Osteocyte (in vitro differentiated cells): ENCODE measurements at regions not wholly inside any gene's neighbourhood (a gene's known extent, or its start where the extent isn't known, plus 50 kb on each side); places are given as distances from the start of the nearest gene placed in this dataset.

Source experiments
- DNase-seq: peaks from one replicate; pipeline ENCODE4 v3.0.0; 2021; ENCODE audit warnings: mixed read lengths; ENCODE audit not compliant: unreplicated experiment; ENCODE audit errors: extremely low spot score
- H3K27ac Mint-ChIP-seq: one replicate; pipeline ENCODE4 v1.8.0; 2021; ENCODE audit warnings: mild to moderate bottlenecking, mixed read lengths; ENCODE audit not compliant: unreplicated experiment
- H3K27me3 Mint-ChIP-seq: one replicate; pipeline ENCODE4 v1.8.0; 2021; ENCODE audit warnings: mixed read lengths; ENCODE audit not compliant: unreplicated experiment
- H3K36me3 Mint-ChIP-seq: one replicate; pipeline ENCODE4 v1.8.0; 2021; ENCODE audit warnings: mixed read lengths; ENCODE audit not compliant: unreplicated experiment
- H3K4me1 Mint-ChIP-seq: one replicate; pipeline ENCODE4 v1.8.0; 2021; ENCODE audit warnings: mixed read lengths; ENCODE audit not compliant: unreplicated experiment
- H3K4me3 Mint-ChIP-seq: one replicate; pipeline ENCODE4 v1.8.0; 2021; ENCODE audit warnings: mild to moderate bottlenecking, moderate library complexity, mixed read lengths; ENCODE audit not compliant: unreplicated experiment
- H3K9me3 Mint-ChIP-seq: one replicate; pipeline ENCODE4 v1.8.0; 2021; ENCODE audit warnings: mixed read lengths; ENCODE audit not compliant: unreplicated experiment
- TF ChIP-seq, protein P1 (sequence below): fragments of 200-600 bp; sonication (generic); IDR thresholded peaks from 2 replicates; pipeline ENCODE4 v1.5.0; 2021; ENCODE audit warnings: antibody characterized with exemption, mild to moderate bottlenecking, moderate library complexity

DNA sequence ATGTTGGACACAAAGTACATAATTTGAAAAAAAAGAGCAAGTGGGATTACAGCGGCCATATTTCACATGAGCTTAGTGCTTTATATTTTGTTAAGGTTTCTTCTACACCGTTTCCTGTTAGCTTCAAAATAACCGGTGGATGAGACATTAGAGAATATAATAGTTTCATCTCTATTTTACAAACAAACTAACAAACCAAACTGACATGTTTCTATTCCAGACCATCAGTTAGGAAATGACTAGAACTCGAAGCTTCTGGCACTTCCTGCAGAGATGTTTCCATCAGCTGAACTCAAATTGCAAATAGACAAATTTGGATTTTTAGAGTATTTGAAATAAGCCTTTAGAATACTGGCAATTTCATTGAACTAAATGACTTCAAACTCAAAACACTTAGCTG lies 86.5 kb downstream of the MTRR start:
- Mint-ChIP-seq H3K9me3 (no peaks in the 10 kb centered on the region), H3K4me3 (no peak overlapping the region), H3K36me3 (peaks cover 2% of the 10 kb centered on the region), H3K27me3 (peaks cover 10% of the 10 kb centered on the region), H3K4me1 (no peaks in the 10 kb centered on the region), H3K27ac (no peak overlapping the region)
- TF ChIP-seq, protein P1, sequence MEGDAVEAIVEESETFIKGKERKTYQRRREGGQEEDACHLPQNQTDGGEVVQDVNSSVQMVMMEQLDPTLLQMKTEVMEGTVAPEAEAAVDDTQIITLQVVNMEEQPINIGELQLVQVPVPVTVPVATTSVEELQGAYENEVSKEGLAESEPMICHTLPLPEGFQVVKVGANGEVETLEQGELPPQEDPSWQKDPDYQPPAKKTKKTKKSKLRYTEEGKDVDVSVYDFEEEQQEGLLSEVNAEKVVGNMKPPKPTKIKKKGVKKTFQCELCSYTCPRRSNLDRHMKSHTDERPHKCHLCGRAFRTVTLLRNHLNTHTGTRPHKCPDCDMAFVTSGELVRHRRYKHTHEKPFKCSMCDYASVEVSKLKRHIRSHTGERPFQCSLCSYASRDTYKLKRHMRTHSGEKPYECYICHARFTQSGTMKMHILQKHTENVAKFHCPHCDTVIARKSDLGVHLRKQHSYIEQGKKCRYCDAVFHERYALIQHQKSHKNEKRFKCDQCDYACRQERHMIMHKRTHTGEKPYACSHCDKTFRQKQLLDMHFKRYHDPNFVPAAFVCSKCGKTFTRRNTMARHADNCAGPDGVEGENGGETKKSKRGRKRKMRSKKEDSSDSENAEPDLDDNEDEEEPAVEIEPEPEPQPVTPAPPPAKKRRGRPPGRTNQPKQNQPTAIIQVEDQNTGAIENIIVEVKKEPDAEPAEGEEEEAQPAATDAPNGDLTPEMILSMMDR: no peak
- DNase-seq: no peak

DNA sequence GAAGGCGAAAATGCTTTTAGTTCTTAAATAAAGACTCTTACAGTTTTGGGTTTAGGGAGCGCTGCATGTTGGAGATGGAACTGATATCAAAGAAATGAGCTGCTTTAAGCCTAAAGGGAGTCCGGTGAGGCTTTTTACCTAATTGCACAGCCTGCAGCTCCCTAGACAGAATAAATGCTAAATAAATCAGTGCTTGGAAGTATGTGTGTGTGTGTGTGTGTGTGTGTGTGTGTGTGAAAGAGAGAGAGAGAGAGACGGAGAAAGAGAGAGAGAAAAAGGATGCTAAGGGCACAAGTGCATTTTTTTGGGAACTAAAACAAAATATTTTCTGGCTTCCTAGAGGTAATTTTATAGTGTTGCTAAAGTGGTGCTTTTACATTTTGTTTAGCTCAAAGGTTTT lies 88.4 kb downstream of the MTRR start:
- Mint-ChIP-seq H3K27me3 (peaks cover 10% of the 10 kb centered on the region), H3K4me3 (no peak overlapping the region), H3K36me3 (peaks cover 2% of the 10 kb centered on the region), H3K4me1 (no peaks in the 10 kb centered on the region), H3K27ac (no peak overlapping the region), H3K9me3 (no peaks in the 10 kb centered on the region)
- no peak for DNase-seq
- TF ChIP-seq, protein P1: no peak

DNA sequence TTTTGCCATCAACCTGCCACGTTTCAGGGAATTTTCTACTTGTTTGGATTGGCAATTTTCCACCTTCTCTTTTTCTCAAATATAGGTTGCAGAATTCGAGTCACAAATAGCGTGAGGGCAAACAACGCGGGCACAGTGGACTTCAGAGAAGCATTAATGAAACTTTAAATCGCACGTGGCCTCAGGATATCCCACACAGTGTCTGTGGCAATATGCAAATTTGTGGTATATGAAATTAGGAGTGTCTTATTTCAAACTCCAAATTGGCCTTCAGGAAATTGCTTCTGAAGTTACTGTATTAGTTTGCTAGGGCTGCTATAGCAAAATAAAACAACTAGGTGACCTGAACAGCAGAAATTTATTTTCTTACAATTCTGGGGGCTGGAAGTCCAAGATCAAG lies 91.2 kb downstream of the MTRR start:
- Mint-ChIP-seq H3K4me3 (no peak overlapping the region), H3K9me3 (no peaks in the 10 kb centered on the region), H3K27me3 (peaks cover 13% of the 10 kb centered on the region), H3K4me1 (no peaks in the 10 kb centered on the region), H3K36me3 (peaks cover 2% of the 10 kb centered on the region), H3K27ac (no peak overlapping the region)
- TF ChIP-seq, protein P1: no peak
- DNase-seq: no peak

DNA sequence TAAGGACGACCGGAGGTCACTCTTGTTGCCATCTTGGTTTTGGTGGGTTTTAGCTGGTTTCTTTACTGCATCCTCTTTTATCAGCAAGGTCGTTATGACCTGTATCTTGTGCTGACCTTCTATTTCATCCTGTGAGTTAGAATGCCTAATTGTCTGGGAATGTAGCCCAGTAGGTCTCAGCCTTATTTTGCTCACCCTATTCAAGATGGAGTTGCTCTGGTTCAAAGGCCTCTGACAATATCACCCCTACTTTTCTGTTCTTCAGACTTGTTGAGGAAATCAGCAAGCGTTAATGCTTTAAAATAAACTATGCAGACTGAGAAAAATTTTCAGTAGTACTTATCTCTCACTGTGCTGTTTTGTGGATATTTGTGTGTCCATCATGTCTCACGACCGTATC lies 92.6 kb downstream of the MTRR start:
- Mint-ChIP-seq H3K36me3 (peaks cover 2% of the 10 kb centered on the region), H3K4me1 (no peaks in the 10 kb centered on the region), H3K4me3 (no peak overlapping the region), H3K9me3 (no peaks in the 10 kb centered on the region), H3K27me3 (peaks cover 16% of the 10 kb centered on the region), H3K27ac (no peak overlapping the region)
- no peak for DNase-seq
- TF ChIP-seq, protein P1: no peak

DNA sequence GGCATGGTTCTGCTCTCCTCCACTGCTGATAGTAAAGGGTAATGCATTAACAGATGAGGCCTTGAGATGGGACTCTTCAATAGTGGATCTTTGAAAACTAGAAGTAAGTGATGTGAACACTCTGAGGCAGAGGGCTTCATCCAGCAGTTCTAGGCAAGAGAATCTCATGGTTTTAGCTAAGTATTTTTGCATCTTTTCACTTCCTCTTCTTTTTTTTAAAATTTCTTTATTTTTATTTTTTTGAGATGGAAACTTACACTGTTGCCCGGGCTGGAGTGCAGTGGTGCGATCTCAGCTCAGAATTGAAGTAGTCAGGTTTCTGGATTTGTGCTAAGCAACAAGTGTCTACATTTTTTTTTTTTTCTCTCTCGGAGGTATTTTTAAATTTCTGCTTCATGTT lies 101.9 kb downstream of the MTRR start:
- Mint-ChIP-seq H3K27me3 (peaks cover 26% of the 10 kb centered on the region), H3K4me1 (no peaks in the 10 kb centered on the region), H3K27ac (no peak overlapping the region), H3K36me3 (no peaks in the 10 kb centered on the region), H3K4me3 (no peak overlapping the region), H3K9me3 (no peaks in the 10 kb centered on the region)
- DNase-seq: no peak
- TF ChIP-seq, protein P1: no peak
